ENCODE measurements at regions not wholly inside any gene's neighbourhood (a gene's known extent, or its start where the extent isn't known, plus 50 kb on each side); places are given as distances from the start of the nearest gene placed in this dataset.

GRCh38 chr14:44833376-44834060 is 128.2 kb downstream of the KLHL28 start:
- Histone ChIP-seq H3K9me3 (no peaks in the 10 kb centered on the region), H3K4me3 (no peak overlapping the region), H3K27me3 (no peaks in the 10 kb centered on the region), H3K4me1 (no peaks in the 10 kb centered on the region), H3K27ac (no peak overlapping the region), H3K36me3 (no peaks in the 10 kb centered on the region)
- no peak for TF ChIP-seq CTCF (IDR thresholded peaks at IDR 0.05)
- intact Hi-C loops (cut with DNase I): no loop called here
- whole genome bisulfite sequencing, 2 donors: 27 to 49% methylated on average over 1 of the region's 1 CpG
- DNase-seq: no peak
- peak in 1 of 8 donors; percentile 31 for ATAC-seq

GRCh38 chr14:44830371-44830770 is 131.4 kb downstream of the KLHL28 start:
- H3K4me3 ChIP-seq: no peak overlapping the region
- H3K9me3 ChIP-seq: peaks cover 0 to 8% (median 0%) of the 10 kb centered on the region in 11 donors
- H3K27ac ChIP-seq: no peak overlapping the region
- no peaks in the 10 kb centered on the region for H3K36me3 ChIP-seq
- no peaks in the 10 kb centered on the region for H3K27me3 ChIP-seq
- no peak for TF ChIP-seq CTCF (IDR thresholded peaks at IDR 0.05)
- DNase-seq (no peak), ATAC-seq (peak in 3 of 8 donors; percentile 19 to 46 (median 37))
- no peaks in the 10 kb centered on the region for H3K4me1 ChIP-seq
- intact Hi-C loops (cut with DNase I): no loop called here
- 67 to 68% methylated on average over 1 of the region's 1 CpG for WGBS, 2 donors

GRCh38 chr14:44829021-44829420 is 132.7 kb downstream of the KLHL28 start:
- no peaks in the 10 kb centered on the region for H3K4me1 ChIP-seq
- intact Hi-C loops (cut with DNase I): no loop called here
- no peak for DNase-seq
- H3K9me3 ChIP-seq: peaks cover 0 to 8% (median 0%) of the 10 kb centered on the region in 11 donors
- no peaks in the 10 kb centered on the region for H3K36me3 ChIP-seq
- H3K27ac ChIP-seq: no peak overlapping the region
- no peaks in the 10 kb centered on the region for H3K27me3 ChIP-seq
- 83 to 90% methylated on average over 1 of the region's 1 CpG for WGBS, 2 donors
- no peak overlapping the region for H3K4me3 ChIP-seq
- TF ChIP-seq CTCF (IDR thresholded peaks at IDR 0.05): no peak
- ATAC-seq: no peak

GRCh38 chr14:44828023-44828422 is 133.7 kb downstream of the KLHL28 start:
- no peaks in the 10 kb centered on the region for H3K4me1 ChIP-seq
- H3K27me3 ChIP-seq: no peaks in the 10 kb centered on the region
- intact Hi-C loops (cut with DNase I): no loop called here
- no peak for TF ChIP-seq CTCF (IDR thresholded peaks at IDR 0.05)
- WGBS, 2 donors: 59 to 83% methylated on average over 1 of the region's 1 CpG
- H3K27ac ChIP-seq: no peak overlapping the region
- DNase-seq (no peak), ATAC-seq (peak in 1 of 8 donors; percentile 48)
- H3K36me3 ChIP-seq: no peaks in the 10 kb centered on the region
- no peak overlapping the region for H3K4me3 ChIP-seq
- peaks cover 0 to 8% (median 0%) of the 10 kb centered on the region in 11 donors for H3K9me3 ChIP-seq

Measured in heart right ventricle (tissue), 16 donors.